GM21526 (cell line): ENCODE measurements at regions not wholly inside any gene's neighbourhood (a gene's known extent, or its start where the extent isn't known, plus 50 kb on each side); places are given as distances from the start of the nearest gene placed in this dataset.
"Not testable (repeated sequence)": the region's sequence is repeated elsewhere in the genome, so short reads cannot be mapped to it uniquely, and the experiment has no call there.

Experiments
- ATAC-seq: cut with Tn5 transposase; IDR thresholded peaks from one replicate; pipeline ENCODE4 v1.9.1; 2021; ENCODE audit warnings: moderate library complexity; ENCODE audit not compliant: unreplicated experiment, low FRiP score

DNA sequence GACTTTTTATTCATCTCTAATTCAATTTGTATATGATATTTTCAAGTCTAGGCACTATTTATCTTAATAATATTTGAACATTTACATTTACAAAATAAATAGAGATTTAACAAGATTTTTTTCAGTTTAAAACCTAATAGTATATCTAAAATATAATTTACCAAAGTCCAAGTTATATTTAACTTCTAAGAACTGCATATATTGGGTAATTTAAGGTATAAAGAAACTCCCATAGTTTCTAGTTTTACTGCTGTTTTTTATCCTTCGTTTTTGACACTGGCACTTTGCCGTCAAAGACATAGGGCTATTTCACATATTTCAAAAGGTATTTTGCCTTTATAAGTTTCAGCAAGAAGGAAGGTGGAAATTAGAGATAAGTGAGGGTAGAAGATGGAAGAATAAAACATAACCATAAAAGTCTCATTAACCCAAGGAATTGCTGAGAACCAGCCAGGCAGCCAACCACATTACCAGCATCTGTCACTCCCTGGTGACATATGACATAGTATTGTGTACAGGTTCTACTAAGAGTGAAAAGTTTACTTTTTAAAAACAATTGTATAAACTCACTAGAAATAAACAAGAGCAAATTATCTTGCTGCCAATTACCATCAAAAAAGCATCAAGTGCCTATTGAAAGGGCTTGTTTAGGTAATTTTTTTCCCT lies 251.5 kb downstream of the NSUN3 start:
- no peak for ATAC-seq

DNA sequence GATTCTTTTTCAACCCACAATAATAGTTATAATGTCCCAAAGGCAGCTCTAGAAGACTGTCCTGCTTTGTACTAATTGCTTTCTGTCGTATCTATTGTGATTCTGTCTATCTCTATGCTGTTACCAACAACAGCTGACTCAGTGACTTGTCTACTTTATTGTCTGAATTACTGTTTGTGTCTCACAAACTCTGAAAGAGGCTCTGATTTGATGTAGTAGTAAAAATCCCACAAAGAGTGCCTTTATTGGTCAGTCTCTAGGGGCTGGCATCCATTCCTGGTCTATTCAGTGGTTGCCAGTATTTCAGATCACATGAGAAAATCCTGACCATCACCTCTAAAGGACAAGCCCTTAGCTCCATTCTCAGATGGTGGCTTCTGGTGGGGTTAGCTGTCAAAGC lies 254.2 kb downstream of the NSUN3 start:
- no peak for ATAC-seq

DNA sequence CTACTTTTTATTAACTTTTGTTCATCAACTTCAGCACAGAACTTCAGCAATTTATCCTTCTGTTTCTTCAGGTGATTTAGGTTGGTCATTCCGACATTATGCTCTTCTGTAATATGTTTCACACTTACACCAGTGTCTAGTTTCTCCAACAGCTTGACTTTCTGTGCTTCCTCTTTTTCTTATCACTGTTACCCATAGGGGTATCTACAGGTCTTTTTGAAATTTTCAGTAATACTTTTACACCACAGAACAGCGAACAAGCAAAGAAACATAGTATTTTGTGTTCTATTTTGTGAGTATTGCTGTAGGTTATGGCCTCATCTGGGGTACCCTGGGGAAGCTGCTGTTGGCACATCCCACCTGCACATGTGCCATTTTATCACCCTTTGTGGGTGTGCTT lies 260.7 kb downstream of the NSUN3 start:
- no peak for ATAC-seq

DNA sequence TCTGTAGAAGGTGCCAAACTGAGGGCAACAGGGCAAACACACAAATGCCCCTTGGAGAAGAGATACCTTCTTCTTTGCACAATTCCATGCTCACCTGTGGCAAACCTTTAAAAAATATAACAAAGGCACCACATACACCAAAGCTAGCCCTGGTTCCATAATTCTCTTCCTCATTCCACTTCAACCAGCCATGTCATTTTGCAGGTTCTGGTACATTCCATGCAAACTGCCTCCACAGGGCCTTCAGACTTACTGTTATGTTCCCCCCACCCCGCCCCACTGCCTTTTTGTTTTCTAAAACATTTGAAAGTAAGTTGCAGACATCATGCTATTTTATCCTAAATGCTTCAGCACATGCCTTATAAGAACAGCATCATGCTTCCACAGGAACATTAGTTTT lies 269.0 kb downstream of the NSUN3 start:
- no peak for ATAC-seq

DNA sequence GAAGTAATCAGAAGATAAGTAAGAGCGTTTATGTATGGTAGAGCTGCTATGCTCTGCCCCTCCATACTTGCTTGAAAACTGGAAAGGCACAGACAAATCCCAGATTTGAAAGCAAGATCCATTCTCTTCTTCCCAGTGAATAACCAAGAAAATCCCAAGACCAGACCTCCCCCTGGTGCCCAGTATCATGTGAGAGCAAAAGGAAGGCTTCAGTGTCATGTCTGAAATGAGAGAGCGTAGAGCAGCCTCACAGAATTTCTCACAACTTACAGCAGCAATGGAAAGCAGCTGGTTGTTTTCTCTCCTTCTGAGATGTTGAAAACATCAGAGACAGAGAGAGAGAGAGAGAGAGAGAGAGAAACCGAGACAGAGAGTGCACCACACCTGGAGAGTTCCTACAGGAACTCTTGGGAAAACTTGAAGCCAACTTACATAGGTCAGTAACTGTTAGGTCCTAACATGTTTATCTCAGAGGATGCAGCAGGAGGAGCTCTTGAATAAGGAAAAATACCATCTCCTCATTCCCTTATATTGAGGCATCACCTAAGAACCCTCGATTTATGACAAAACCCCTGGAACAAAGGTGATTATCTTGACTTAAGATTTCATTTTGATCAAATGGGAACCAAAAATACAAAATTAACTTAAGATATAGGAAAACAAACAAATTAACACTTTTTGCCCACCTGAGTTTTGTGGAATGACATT lies 273.3 kb downstream of the NSUN3 start:
- ATAC-seq, result no peak

DNA sequence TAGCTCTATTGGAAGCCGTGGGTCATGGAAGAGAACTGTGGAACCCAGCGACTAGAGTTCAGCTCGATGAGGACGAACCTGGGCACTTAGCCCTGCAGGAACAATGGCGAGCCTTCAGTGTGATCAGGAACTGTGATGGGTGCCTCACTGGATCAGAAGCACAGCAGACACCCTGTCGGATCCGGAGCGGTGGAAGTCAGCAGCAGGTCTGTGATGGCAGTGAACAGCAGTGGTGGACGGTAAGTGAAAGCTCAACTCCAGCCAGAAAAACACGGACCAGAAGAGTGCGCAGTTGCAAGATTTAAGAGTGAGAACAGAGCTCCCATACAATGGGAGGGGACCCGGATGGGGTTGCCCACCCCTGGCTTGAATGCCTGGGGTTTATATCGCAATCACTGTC lies 282.2 kb downstream of the NSUN3 start:
- no peak for ATAC-seq

DNA sequence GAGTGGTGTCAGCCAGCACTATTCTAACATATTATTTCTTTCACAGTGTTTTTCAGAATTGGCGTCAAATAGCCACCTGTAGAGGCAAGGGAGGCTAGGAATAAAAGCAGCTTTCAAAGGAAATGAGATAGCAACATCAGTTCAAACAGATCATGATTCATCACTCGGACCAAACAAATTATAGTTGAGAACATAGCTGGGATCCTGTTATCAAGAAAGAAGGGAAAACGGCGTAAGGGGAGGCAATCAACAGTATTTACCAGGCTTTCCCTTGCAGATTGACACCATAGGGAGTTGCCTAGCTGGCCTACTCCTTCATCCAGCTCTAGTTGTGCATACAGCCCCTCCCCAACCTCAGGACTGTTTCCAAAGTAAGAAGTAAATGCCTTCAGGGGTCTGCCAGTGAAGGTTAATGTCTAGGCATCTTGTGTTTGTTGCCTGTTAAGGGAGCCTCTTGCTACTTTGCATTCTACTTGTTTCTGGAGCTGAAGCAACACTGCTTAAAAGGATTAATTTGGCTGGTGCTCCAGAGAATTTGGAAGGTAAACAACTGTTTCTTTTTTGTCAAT lies 286.5 kb downstream of the NSUN3 start:
- no peak for ATAC-seq

DNA sequence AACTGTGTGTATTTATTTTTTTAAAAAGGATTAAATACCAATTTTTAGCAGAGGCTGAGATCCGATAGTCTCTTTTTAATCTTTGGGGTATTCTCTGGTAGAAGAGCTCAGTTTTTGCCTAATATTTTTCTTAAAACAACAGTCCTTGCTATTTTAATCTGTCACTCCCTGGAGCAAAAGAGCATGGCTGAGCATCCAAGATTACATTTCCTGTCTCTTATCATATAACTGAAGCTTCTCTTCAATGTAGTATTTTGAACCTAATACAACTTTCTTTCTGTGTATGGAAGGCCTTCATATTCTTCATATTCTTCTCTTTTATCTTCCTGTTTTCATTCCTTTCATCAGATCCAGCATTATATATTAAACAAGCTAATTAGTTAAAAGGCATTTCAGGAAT lies 293.7 kb downstream of the NSUN3 start:
- no peak for ATAC-seq

DNA sequence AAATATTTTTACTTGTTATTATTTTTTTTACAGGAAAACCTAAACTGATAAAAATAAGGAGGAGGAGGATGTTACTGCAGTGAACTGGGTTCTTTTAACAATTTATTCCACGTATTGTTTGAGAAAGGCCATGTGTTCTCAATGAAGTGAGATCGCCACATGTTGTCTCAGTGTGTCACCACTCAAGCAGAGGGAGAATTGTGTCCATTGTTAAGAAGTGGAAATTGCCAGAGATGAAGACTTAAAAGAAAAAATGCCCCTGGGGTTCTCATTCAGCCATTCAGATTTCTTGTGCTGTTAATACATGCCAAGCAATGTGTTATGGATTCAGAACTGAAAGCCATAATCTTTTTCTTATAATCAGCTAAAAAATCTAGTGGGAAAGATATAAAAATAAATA lies 297.1 kb downstream of the NSUN3 start:
- no peak for ATAC-seq

DNA sequence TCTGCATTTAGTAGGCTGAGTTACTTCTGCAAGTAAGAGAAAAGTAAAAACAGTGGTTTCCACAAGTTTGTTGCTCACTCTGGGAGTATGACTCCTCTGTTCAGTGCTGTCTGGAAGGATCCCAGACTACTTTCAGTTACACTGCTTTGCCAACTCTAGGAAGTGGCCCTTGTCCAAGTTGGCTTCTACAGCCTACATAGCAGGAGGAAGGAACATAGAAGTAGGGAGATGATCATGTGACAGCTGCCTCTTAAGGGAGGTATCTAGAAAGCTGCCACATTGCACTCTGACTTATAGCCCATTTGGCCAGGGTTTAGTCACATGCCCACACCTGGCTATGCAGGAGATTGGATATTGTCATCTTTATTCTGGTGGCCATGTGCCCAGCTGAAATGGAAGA lies 298.1 kb downstream of the NSUN3 start:
- no peak for ATAC-seq

DNA sequence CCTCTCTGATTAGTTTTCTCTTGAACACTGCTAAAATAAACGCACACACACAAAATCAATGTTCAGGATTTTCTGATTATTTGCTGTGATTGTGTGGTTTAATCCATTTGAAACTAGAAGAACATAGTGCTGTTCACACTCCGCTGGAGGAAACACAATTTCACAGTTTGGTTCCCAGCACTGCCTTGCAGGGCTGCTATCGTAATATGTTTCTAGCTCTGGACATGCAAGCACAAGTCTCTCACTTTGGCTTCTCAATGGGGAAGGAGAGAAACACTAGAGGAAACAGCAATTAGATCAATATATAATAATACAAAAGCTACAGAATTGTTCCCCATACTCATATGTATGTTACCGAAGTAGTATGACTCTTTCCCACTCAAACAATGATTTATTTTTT lies 299.5 kb downstream of the NSUN3 start:
- no peak for ATAC-seq

DNA sequence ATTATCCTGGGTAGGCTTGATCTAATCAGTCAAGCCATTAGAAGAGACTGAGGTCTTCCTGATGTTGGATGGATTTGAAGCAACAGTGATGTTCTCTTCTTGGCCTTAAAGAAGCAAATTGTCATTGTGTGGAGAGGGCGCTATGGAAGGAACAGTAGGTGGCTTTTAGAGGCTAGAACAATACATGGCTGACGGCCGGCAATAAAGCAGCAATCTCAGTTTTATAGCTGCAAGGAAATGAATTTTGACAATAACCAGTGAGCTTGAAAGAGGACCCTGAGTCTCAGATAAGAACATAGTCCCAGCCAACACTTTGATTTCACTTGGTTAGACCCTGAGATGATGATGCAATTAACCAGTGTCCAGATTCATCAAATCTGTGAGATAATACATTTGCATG lies 302.1 kb downstream of the NSUN3 start:
- no peak for ATAC-seq

DNA sequence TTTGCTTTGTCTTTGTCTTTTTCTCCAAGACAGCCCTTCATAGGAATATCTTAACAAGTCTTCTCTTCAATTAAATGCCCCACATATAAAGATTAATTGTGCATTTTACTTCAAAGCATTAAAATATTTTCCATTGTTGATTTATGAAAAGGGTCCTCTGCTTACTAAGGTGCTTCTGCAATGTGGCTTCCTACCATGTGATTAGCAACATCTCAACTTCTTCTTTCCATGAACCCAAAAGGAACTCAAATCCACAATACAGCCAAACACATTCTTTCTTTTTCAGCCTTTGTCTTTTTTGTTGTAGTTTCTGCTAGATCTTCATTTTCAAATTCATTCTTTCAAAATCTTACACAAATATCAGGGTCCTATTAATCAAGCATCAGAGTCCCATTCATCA lies 309.2 kb downstream of the NSUN3 start:
- no peak for ATAC-seq

DNA sequence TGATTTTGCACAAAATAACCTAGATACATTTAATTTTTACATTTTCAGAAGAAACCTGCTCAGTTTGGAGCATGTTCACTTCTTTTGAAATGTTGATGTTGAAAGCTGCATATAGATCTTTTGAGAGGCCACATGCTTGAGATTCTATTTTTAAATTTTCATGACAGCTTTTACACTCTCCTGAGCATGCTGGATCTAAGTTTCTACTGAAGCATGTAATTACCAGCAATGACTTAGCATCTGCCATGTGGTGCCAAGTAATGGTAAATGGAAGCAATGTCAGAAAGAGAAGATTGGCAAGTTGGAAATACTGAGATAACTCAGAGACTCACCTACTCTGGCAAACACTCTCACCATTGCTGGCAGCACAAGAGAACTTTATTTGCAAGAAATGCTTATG lies 310.6 kb downstream of the NSUN3 start:
- ATAC-seq, result no peak

DNA sequence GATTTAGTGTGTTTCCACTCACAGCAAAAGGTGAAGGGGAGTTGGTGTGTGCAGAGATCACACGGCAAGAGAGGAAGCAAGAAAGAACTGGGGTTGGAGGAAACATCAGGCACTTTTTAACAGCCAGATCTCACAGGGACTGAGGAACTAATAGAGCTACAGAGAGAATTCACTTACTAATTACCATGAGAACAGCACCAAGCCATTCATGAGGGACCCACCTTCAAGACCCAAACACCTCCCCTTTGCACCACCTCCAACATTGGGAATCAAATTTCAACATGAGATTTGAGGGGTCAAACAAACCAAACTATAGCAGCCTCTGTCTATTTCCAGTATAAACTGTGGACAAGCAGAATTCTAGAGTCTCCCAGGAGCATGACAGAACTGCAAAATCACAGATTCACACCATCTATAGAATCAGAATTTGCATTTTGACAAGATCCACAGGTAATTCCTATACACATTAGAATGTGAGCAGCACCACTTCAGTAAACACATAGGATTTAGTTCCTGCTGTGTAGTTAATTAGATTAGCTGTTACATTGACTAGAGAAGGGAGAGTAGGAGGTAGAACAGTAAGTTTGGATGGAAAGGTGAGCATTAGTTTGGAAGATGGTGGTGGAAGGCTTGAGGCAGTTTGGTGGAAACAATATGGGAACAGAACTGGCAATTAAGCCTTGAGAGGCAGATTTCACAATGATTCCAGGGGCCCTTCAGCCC lies 311.7 kb downstream of the NSUN3 start:
- no peak for ATAC-seq

DNA sequence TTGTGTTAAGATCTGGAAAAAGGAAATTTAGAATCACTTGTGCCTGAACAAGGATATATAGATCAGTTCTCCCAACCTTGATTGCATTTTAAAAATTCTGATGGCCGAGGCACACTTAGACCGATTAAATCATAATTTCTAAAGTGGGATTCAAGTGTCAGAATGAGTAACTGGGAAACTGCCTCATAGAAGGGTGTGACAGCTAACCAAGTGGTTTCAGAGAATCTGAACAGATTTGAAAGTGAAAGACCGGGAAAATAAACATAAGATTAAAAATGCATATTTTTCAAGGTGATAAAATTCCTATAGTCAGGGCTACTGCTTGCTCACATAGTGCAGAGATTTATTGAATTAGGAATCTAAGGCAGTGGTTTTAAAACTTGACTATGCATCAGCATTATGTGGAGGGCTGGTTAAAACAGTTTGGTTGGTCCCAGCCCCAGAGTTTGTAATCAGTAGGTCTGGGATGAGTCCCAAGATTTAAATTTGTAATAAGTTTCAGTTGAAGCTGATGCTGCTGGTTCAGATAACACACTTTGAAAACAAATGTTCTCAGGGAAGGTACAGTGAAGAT lies 314.3 kb downstream of the NSUN3 start:
- not testable (repeated sequence) for ATAC-seq

DNA sequence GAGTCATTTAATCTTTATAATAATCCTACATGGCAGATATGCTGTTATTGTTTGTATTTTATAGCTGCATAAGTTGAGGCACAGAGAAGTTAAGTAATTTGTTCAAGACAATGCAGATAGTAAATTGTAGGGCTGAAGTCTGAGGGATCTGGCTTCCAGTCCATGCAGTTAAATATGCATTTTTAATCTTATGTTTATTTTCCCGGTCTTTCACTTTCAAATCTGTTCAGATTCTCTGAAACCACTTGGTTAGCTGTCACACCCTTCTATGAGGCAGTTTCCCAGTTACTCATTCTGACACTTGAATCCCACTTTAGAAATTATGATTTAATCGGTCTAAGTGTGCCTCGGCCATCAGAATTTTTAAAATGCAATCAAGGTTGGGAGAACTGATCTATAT lies 315.0 kb downstream of the NSUN3 start:
- ATAC-seq, result not testable (repeated sequence)

DNA sequence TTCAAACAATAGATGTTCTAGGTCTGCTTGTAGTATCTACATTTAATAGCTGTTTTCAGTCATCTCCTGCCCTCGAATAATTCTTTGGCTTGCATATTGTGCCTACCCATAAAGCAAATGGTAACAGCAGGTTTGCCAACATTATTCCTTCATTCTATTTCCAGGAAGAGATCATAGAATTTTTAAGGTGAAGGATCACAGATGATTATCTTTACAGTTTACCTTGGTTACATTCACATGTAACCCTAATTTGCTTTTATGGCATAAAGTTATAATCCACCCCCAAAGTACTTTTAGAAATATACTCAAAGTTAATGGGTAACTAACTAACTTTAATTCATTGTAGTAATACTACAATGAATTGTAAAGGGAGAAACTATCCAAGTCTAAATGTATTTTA lies 315.5 kb downstream of the NSUN3 start:
- no peak for ATAC-seq

DNA sequence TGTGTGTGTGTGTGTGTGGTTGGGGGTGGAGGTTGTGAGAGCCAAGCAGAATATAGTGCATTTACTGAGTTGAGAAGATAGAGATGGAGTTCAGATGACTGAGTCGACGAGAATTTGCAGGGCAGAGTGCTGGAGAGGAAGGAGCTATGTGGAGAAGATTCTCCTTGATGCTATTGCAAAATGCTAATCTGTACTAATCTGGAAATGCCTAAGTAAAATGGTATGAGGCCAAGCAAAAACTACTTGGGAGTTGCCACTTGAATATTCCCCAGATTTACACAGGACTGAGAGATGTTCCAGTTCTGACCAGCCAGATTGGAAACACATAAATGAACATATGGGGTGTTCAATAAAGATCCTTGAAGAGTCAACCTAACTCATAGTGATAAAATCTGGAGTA lies 316.4 kb downstream of the NSUN3 start:
- ATAC-seq, result no peak

DNA sequence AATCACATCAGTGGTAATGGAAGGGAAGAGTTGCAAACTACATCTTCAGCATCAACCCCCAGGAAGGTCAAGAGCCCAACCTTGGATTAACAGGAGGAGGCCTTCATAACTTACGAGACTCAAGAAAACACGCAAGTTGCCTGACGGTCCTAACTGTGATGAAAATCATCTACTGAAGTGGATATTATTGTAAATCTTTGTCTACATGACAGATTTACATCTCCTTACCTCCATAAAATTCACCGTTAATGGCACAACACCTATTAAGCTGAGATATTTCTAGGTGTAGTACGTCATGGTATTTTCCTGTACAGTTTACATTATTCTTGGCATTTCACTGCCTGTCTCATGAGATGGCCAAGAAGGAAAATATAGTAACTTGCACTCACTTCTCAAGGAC lies 332.0 kb downstream of the NSUN3 start:
- ATAC-seq, result no peak

DNA sequence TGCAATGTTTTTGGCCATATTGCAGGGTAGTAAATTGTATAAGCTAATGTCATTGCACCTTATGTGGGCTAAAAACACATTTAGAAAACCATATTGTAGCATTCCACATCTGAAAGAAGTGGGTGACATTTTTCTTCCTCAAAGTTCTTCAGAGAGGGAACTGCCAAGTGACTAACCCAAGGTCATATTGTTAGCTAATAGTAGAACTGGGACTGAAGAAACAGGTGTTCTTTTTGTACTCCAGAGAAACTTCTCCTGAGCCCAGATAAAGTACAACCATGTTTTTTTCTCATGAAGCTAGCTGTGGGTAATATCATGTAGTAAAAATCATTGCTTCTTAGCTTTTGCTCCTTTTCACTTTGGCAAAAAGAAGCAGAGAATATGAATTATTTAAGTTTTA lies 333.0 kb downstream of the NSUN3 start:
- no peak for ATAC-seq
